CD4-positive, alpha-beta T cell (primary cell): ENCODE measurements at regions not wholly inside any gene's neighbourhood (a gene's known extent, or its start where the extent isn't known, plus 50 kb on each side); places are given as distances from the start of the nearest gene placed in this dataset.

ENCODE experiments used
- ATAC-seq: fragments of 200-7000 bp; cut with Tn5 transposase; one replicate; pipeline ENCODE4 v1.10.0; 2022; ENCODE audit warnings: mild to moderate bottlenecking; ENCODE audit not compliant: poor library complexity
- CTCF ChIA-PET: fragments of 350-600 bp; sonication (Branson Sonifier 250); formaldehyde crosslinking; loops from one replicate; lab custom pipeline; 2021; ENCODE audit warnings: antibody characterized with exemption, inconsistent platforms; lab: Charles Lee
- POLR2A ChIA-PET: fragments of 350-600 bp; sonication (Branson Sonifier 250); formaldehyde crosslinking; loops from one replicate; lab custom pipeline; 2021; ENCODE audit warnings: antibody characterized with exemption, inconsistent platforms; lab: Charles Lee
- DNase-seq, 14 experiments: peaks; one replicate each; pipeline ENCODE4 v3.0.0-alpha.2; 2013 to 2020; ENCODE audit warnings: mixed read lengths in 2 of 14
- H3K27ac ChIP-seq, 2 donors: one replicate each; pipeline versions ENCODE4 v1.5.1 to v1.7.0; 2013; ENCODE audit warnings: low read length in 2 of 2, low read depth in 1 of 2, mild to moderate bottlenecking in 1 of 2
- H3K27me3 ChIP-seq, 2 experiments: 1 replicate in 1 of 2; 2 replicates in 1 of 2; pipeline versions ENCODE4 v1.6.1 to v1.7.0; 2013; ENCODE audit warnings: low read length in 2 of 2, control low read depth in 1 of 2, mild to moderate bottlenecking in 1 of 2, moderate library complexity in 1 of 2; ENCODE audit not compliant: insufficient read depth in 2 of 2, control insufficient read depth in 1 of 2
- H3K36me3 ChIP-seq: one replicate; pipeline ENCODE4 v1.6.1; 2013; ENCODE audit warnings: low read length, control low read depth; ENCODE audit not compliant: insufficient read depth
- H3K4me1 ChIP-seq: one replicate; pipeline ENCODE4 v1.6.1; 2013; ENCODE audit warnings: low read length, control low read depth; ENCODE audit not compliant: insufficient read depth
- H3K4me3 ChIP-seq: one replicate; pipeline ENCODE4 v1.5.1; 2013; ENCODE audit warnings: mild to moderate bottlenecking, low read length, moderate library complexity
- H3K9me3 ChIP-seq, 2 experiments: 1 replicate in 1 of 2; 2 replicates in 1 of 2; pipeline versions ENCODE4 v1.6.1 to v1.7.0; 2013; ENCODE audit warnings: low read length in 2 of 2, mild to moderate bottlenecking in 2 of 2, control low read depth in 1 of 2, moderate library complexity in 1 of 2; ENCODE audit not compliant: control insufficient read depth in 1 of 2, insufficient read depth in 1 of 2
- H3K27ac Mint-ChIP-seq: one replicate; pipeline ENCODE4 v1.8.0; 2020; ENCODE audit warnings: mixed read lengths
- H3K27me3 Mint-ChIP-seq: one replicate; pipeline ENCODE4 v1.8.0; 2021; ENCODE audit warnings: mixed read lengths
- H3K36me3 Mint-ChIP-seq: one replicate; pipeline ENCODE4 v1.8.0; 2021; ENCODE audit warnings: low read depth, mixed read lengths
- H3K4me1 Mint-ChIP-seq: one replicate; pipeline ENCODE4 v1.8.0; 2021; ENCODE audit warnings: low read depth, mixed read lengths
- H3K4me3 Mint-ChIP-seq: one replicate; pipeline ENCODE4 v1.8.0; 2020; ENCODE audit warnings: mild to moderate bottlenecking, mixed read lengths
- H3K9me3 Mint-ChIP-seq: one replicate; pipeline ENCODE4 v1.8.0; 2020; ENCODE audit warnings: mixed read lengths
- intact Hi-C, 2 experiments: fragments of 100-400 bp; cut with DNase I in 1 of 2; cut with micrococcal nuclease in 1 of 2; formaldehyde crosslinking; loops; one replicate each; pipeline versions ENCODE4 v1.15.1 to v1.9.0; 2023 to 2025; cut with DNase I, micrococcal nuclease
- TF ChIP-seq, protein P1 (sequence below): fragments of 200-600 bp; IDR thresholded peaks from one replicate; pipeline ENCODE4 v1.8.0; 2022; ENCODE audit warnings: antibody characterized with exemption, mild to moderate bottlenecking

DNA sequence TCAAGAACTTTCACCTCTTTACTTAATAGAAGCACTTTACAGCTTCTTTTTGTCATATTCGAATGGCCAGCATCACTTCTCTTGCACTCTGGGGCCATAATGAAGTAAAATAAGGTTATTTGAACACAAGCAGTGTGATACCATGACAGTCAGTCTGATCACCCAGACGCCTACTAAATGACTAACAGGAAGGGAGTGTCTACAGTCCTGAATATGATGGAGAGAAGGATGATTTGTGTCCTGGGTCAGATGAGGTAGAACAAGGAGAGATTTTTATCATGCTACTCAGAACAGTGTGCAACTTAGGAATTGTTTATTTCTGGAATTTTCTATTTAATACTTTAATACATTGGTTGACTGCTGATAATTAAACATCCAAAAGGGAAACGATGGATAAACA is 284.2 kb upstream of the F9 start:
- DNase-seq = no peak
- Mint-ChIP-seq H3K4me1 (no peaks in the 10 kb centered on the region), H3K27me3 (no peaks in the 10 kb centered on the region), H3K36me3 (no peaks in the 10 kb centered on the region), H3K9me3 (no peaks in the 10 kb centered on the region), H3K27ac (no peak overlapping the region), H3K4me3 (no peak overlapping the region)
- ChIA-PET CTCF (no interaction called here), POLR2A (no interaction called here)
- no peaks in the 10 kb centered on the region for H3K9me3 ChIP-seq
- H3K4me3 ChIP-seq = no peak overlapping the region
- H3K27ac ChIP-seq = no peak overlapping the region
- ATAC-seq = no peak
- intact Hi-C loops = no loop called here
- TF ChIP-seq, protein P1, sequence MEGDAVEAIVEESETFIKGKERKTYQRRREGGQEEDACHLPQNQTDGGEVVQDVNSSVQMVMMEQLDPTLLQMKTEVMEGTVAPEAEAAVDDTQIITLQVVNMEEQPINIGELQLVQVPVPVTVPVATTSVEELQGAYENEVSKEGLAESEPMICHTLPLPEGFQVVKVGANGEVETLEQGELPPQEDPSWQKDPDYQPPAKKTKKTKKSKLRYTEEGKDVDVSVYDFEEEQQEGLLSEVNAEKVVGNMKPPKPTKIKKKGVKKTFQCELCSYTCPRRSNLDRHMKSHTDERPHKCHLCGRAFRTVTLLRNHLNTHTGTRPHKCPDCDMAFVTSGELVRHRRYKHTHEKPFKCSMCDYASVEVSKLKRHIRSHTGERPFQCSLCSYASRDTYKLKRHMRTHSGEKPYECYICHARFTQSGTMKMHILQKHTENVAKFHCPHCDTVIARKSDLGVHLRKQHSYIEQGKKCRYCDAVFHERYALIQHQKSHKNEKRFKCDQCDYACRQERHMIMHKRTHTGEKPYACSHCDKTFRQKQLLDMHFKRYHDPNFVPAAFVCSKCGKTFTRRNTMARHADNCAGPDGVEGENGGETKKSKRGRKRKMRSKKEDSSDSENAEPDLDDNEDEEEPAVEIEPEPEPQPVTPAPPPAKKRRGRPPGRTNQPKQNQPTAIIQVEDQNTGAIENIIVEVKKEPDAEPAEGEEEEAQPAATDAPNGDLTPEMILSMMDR = no peak
- H3K36me3 ChIP-seq = no peaks in the 10 kb centered on the region
- no peaks in the 10 kb centered on the region for H3K27me3 ChIP-seq
- H3K4me1 ChIP-seq = no peaks in the 10 kb centered on the region

DNA sequence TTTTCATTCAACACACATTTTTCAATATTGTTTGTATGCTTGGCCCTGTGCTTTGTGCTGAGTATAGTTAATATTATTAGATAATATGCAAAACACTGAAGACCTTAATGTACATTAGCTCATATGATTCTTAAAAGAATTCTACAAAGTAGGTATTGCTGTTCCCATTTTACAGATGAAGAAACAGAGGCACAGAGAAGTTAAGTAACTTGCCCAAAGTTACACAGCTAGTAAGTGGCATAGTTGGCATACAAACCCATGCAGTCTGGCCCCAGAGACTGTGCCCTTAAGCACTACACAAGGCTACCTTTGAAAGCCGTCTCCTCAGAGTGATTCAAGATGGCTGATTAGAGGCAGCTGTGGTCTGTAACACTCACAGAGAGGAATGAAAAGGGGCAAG is 293.4 kb upstream of the F9 start:
- no peaks in the 10 kb centered on the region for H3K36me3 Mint-ChIP-seq
- H3K4me3 Mint-ChIP-seq = no peak overlapping the region
- Histone ChIP-seq H3K36me3 (no peaks in the 10 kb centered on the region), H3K27ac (no peak overlapping the region), H3K9me3 (no peaks in the 10 kb centered on the region), H3K4me3 (no peak overlapping the region), H3K27me3 (no peaks in the 10 kb centered on the region), H3K4me1 (no peaks in the 10 kb centered on the region)
- no peaks in the 10 kb centered on the region for H3K9me3 Mint-ChIP-seq
- intact Hi-C loops = no loop called here
- no peaks in the 10 kb centered on the region for H3K4me1 Mint-ChIP-seq
- TF ChIP-seq, protein P1 = no peak
- ATAC-seq (no peak), DNase-seq (no peak)
- CTCF ChIA-PET = no interaction called here
- POLR2A ChIA-PET = no interaction called here
- no peak overlapping the region for H3K27ac Mint-ChIP-seq
- no peaks in the 10 kb centered on the region for H3K27me3 Mint-ChIP-seq

DNA sequence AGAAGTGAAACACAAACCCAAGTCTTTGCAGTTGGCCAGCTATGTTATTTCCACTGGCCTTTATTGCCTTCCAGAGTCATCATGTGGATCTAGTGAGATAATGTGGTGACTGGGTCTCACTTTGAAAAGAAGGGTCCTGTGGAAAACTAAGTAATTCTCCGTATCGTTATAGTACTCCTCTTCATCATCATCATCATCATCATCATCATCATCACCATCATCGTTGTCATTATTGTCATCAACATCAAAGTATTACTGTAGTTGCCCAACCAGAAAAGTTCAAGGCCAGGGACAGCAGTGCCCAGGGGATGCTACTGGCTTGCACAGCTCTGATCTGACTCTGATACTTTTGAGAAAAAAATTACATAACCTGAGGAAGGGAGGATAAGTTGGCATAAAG is 295.6 kb upstream of the F9 start:
- H3K9me3 Mint-ChIP-seq = no peaks in the 10 kb centered on the region
- H3K4me1 Mint-ChIP-seq = no peaks in the 10 kb centered on the region
- ChIA-PET CTCF (no interaction called here), POLR2A (no interaction called here)
- H3K4me3 ChIP-seq = no peak overlapping the region
- H3K36me3 ChIP-seq = no peaks in the 10 kb centered on the region
- no peaks in the 10 kb centered on the region for H3K36me3 Mint-ChIP-seq
- H3K4me3 Mint-ChIP-seq = no peak overlapping the region
- H3K9me3 ChIP-seq = no peaks in the 10 kb centered on the region
- no peaks in the 10 kb centered on the region for H3K27me3 ChIP-seq
- H3K27ac Mint-ChIP-seq = no peak overlapping the region
- intact Hi-C loops = no loop called here
- TF ChIP-seq, protein P1 = no peak
- H3K27ac ChIP-seq = no peak overlapping the region
- H3K4me1 ChIP-seq = no peaks in the 10 kb centered on the region
- H3K27me3 Mint-ChIP-seq = no peaks in the 10 kb centered on the region
- ATAC-seq (no peak), DNase-seq (no peak)
